HepG2 (cell line): ENCODE measurements at regions not wholly inside any gene's neighbourhood (a gene's known extent, or its start where the extent isn't known, plus 50 kb on each side); places are given as distances from the start of the nearest gene placed in this dataset.

Experiments
- ATAC-seq: fragments of 200-7000 bp; cut with Tn5 transposase; 3 replicates; pipeline ENCODE4 v1.9.1; 2020; ENCODE audit warnings: mild to moderate bottlenecking, moderate library complexity
- BruUV-seq: library from RNA; stranded (reverse); fragments of 400-500 nt; replicated peaks from 2 replicates; lab custom pipeline; 2021; lab: Mats Ljungman, UMichigan
- CTCF ChIA-PET: fragments of 300-600 bp; formaldehyde crosslinking; extraction: SDS; loops from one replicate; lab custom pipeline; 2021; ENCODE audit warnings: low total read pairs, inconsistent platforms, low intra/inter-chr PET ratio; lab: Yijun Ruan, JAX
- POLR2A ChIA-PET: fragments of 350-600 bp; sonication (Branson Sonifier 250); formaldehyde crosslinking; loops from one replicate; lab custom pipeline; 2020; ENCODE audit warnings: antibody characterized with exemption, inconsistent platforms; lab: Yijun Ruan, JAX
- DNase-seq: peaks from one replicate; pipeline ENCODE4 v3.0.0-alpha.2; 2015; ENCODE audit warnings: low spot score
- FAIRE-seq: peaks from 3 replicates; lab custom pipeline; 2011; peaks lifted over from hg19 to GRCh38; lab: Jason Lieb, UNC
- H2AFZ ChIP-seq: one replicate; pipeline ENCODE4 v1.6.1; 2011; ENCODE audit warnings: low read length, inconsistent platforms
- H3K27ac ChIP-seq: fragments of 300-600 bp; 3 replicates; pipeline ENCODE4 v1.8.0; 2011; ENCODE audit warnings: mixed run types, mild to moderate bottlenecking, mixed read lengths, low read length, inconsistent platforms; ENCODE audit not compliant: insufficient read depth; ENCODE audit errors: extremely low read length
- H3K27me3 ChIP-seq, 2 experiments: fragments of 200-600 bp in 1 of 2; 2 replicates in 1 of 2; 3 replicates in 1 of 2; pipeline versions ENCODE4 v1.6.0 to v1.8.0; 2011; ENCODE audit warnings: low read length in 2 of 2, mild to moderate bottlenecking in 2 of 2, moderate library complexity in 2 of 2, inconsistent platforms in 1 of 2; ENCODE audit not compliant: insufficient read depth in 2 of 2, control insufficient read depth in 1 of 2
- H3K36me3 ChIP-seq, 2 experiments: fragments of 200-600 bp in 1 of 2; replicated peaks in 1 of 2; 2 replicates in 1 of 2; 3 replicates in 1 of 2; pipeline versions ENCODE4 v1.5.1 to v1.8.0; 2011; ENCODE audit warnings: low read length in 2 of 2, inconsistent platforms in 1 of 2; ENCODE audit not compliant: insufficient read depth in 2 of 2, control insufficient read depth in 1 of 2
- H3K4me1 ChIP-seq: 2 replicates; pipeline ENCODE4 v1.5.1; 2012; ENCODE audit warnings: low read length, inconsistent platforms; ENCODE audit not compliant: insufficient read depth
- H3K4me2 ChIP-seq: 2 replicates; pipeline ENCODE4 v1.6.0; 2011; ENCODE audit warnings: low read depth, low read length, inconsistent platforms
- H3K4me3 ChIP-seq, 3 experiments: fragments of 200-600 bp in 1 of 3; sonication (generic), shearing (Covaris generic) in 1 of 3; replicated peaks in 1 of 3; 2 replicates each; pipeline ENCODE4 v1.5.1; 2011 to 2016; ENCODE audit warnings: low read length in 3 of 3, inconsistent platforms in 2 of 3, low read depth in 2 of 3, mild to moderate bottlenecking in 2 of 3, control low read depth in 1 of 3, mixed read lengths in 1 of 3; ENCODE audit not compliant: insufficient read depth in 1 of 3
- H3K79me2 ChIP-seq: one replicate; pipeline ENCODE4 v1.6.1; 2011; ENCODE audit warnings: low read length, inconsistent platforms; ENCODE audit not compliant: insufficient read depth
- H3K9ac ChIP-seq: 2 replicates; pipeline ENCODE4 v1.6.0; 2011; ENCODE audit warnings: mild to moderate bottlenecking, low read depth, low read length, inconsistent platforms; ENCODE audit not compliant: insufficient read depth
- H3K9me3 ChIP-seq: 2 replicates; pipeline ENCODE4 v1.5.1; 2012; ENCODE audit warnings: mild to moderate bottlenecking, low read length
- H4K20me1 ChIP-seq: 2 replicates; pipeline ENCODE4 v1.6.0; 2011; ENCODE audit warnings: inconsistent platforms, mild to moderate bottlenecking, low read length, moderate library complexity; ENCODE audit not compliant: insufficient read depth
- ATAD3A ChIP-seq: sonication (generic); formaldehyde crosslinking; IDR thresholded peaks from 2 replicates; pipeline ENCODE4 v1.4.0; 2020; ENCODE audit warnings: missing genetic modification reagents
- ATF7-NPFF ChIP-seq: sonication (generic); formaldehyde crosslinking; IDR thresholded peaks from 2 replicates; pipeline ENCODE4 v1.8.1; 2023; ENCODE audit warnings: mild to moderate bottlenecking, low read depth, missing genetic modification reagents, moderate library complexity
- ATM ChIP-seq: fragments of 450-650 bp; IDR thresholded peaks from 2 replicates; pipeline ENCODE4 v1.7.1; 2017; ENCODE audit warnings: mild to moderate bottlenecking, borderline replicate concordance
- FOXK1 ChIP-seq: sonication (generic); formaldehyde crosslinking; IDR thresholded peaks from 2 replicates; pipeline ENCODE4 v1.4.0; 2020; ENCODE audit warnings: low read depth, missing genetic modification reagents, borderline replicate concordance
- PHB2 ChIP-seq: fragments of 450-650 bp; IDR thresholded peaks from 2 replicates; pipeline ENCODE4 v1.6.1; 2018; ENCODE audit not compliant: partially characterized antibody
- RARG ChIP-seq: sonication (generic); formaldehyde crosslinking; IDR thresholded peaks from 2 replicates; pipeline ENCODE4 v1.4.0; 2020; ENCODE audit warnings: low read depth, mild to moderate bottlenecking, missing genetic modification reagents
- SAFB2 ChIP-seq: sonication (generic); formaldehyde crosslinking; IDR thresholded peaks from 2 replicates; pipeline ENCODE4 v1.5.1; 2020; ENCODE audit warnings: missing genetic modification reagents, low read depth, mild to moderate bottlenecking, borderline replicate concordance
- SMYD3 ChIP-seq: sonication (generic); formaldehyde crosslinking; IDR thresholded peaks from 2 replicates; pipeline ENCODE4 v1.8.1; 2023; ENCODE audit warnings: mild to moderate bottlenecking, missing genetic modification reagents
- TBX2 ChIP-seq: sonication (generic); formaldehyde crosslinking; IDR thresholded peaks from 2 replicates; pipeline ENCODE4 v1.5.0; 2020; ENCODE audit warnings: missing genetic modification reagents, mild to moderate bottlenecking, borderline replicate concordance
- TFDP1 ChIP-seq: IDR thresholded peaks from 2 replicates; pipeline ENCODE4 v1.6.1; 2016; ENCODE audit warnings: missing compliant biosample characterization, missing genetic modification reagents, borderline replicate concordance
- ZFP1 ChIP-seq: IDR thresholded peaks from 2 replicates; pipeline ENCODE4 v1.6.1; 2016
- ZNF337 ChIP-seq: sonication (generic); formaldehyde crosslinking; IDR thresholded peaks from 2 replicates; pipeline ENCODE4 v1.5.1; 2020; ENCODE audit warnings: missing genetic modification reagents, low read depth, mild to moderate bottlenecking, borderline replicate concordance
- ZNF704 ChIP-seq: sonication (generic); formaldehyde crosslinking; IDR thresholded peaks from 2 replicates; pipeline ENCODE4 v1.8.1; 2023; ENCODE audit warnings: mild to moderate bottlenecking, inconsistent platforms, moderate library complexity, missing genetic modification reagents, borderline replicate concordance
- ZNF720 ChIP-seq: sonication (generic); formaldehyde crosslinking; IDR thresholded peaks from 2 replicates; pipeline ENCODE4 v1.4.0; 2020; ENCODE audit warnings: missing genetic modification reagents
- ZSCAN21 ChIP-seq: sonication (generic); formaldehyde crosslinking; IDR thresholded peaks from 2 replicates; pipeline ENCODE4 v1.8.0; 2022; ENCODE audit warnings: mild to moderate bottlenecking, missing genetic modification reagents, moderate library complexity, borderline replicate concordance
- ZSCAN31 ChIP-seq: sonication (generic); formaldehyde crosslinking; IDR thresholded peaks from 2 replicates; pipeline ENCODE4 v1.5.0; 2020; ENCODE audit warnings: low read depth, mild to moderate bottlenecking, missing genetic modification reagents
- WGBS: methylation state at CpG from one replicate; pipeline ENCODE4 v1.1.6; 2017; ENCODE audit warnings: low lambda C conversion rate; 5-methylcytosine and 5-hydroxymethylcytosine counted together
- in situ Hi-C: cut with HindIII; loops from 2 replicates; pipeline ENCODE4 v1.10.0; 2017; ENCODE audit warnings: low pct_unique_long_range_greater_than_20kb; ENCODE audit not compliant: extremely low pct_ligation_motif_present
- intact Hi-C: fragments of 100-400 bp; cut with micrococcal nuclease; formaldehyde crosslinking; loops from one replicate; pipeline ENCODE4 v1.10.0; 2022; ENCODE audit not compliant: unreplicated experiment
- TF ChIP-seq, protein P1 (sequence below): sonication (generic); formaldehyde crosslinking; IDR thresholded peaks from 2 replicates; pipeline ENCODE4 v1.8.1; 2023; ENCODE audit warnings: mild to moderate bottlenecking, missing genetic modification reagents, borderline replicate concordance

GRCh38 chr20:60070791-60071190 lies 112.6 kb downstream of the CDH26 start:
- H3K36me3 ChIP-seq = no peaks in the 10 kb centered on the region
- H3K9ac ChIP-seq = no peak overlapping the region
- intact Hi-C loops (no loop called here), in situ Hi-C loops (loop anchor here (25.0 kb wide), 1 partner anchor 1817 kb away; no protein-coding TSS in a partner anchor)
- CTCF ChIA-PET = no interaction called here
- H3K79me2 ChIP-seq = no peaks in the 10 kb centered on the region
- peaks cover 11% of the 10 kb centered on the region for H3K9me3 ChIP-seq
- WGBS = 0% methylated on average over 4 of the region's 4 CpGs
- no peaks in the 10 kb centered on the region for H3K4me1 ChIP-seq
- no peak overlapping the region for H3K27ac ChIP-seq
- ATAC-seq = no peak
- no peak overlapping the region for H2AFZ ChIP-seq
- no TSS peak for BruUV-seq
- DNase-seq = no peak
- TF ChIP-seq, protein P1, sequence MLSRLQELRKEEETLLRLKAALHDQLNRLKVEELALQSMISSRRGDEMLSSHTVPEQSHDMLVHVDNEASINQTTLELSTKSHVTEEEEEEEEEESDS (CRISPR knock-in tag) = no peak
- TF ChIP-seq ZSCAN21 (CRISPR knock-in tag) (no peak), ZNF704 (no peak), ZNF720 (CRISPR knock-in tag) (no peak), FOXK1 (CRISPR knock-in tag) (no peak), ZNF337 (CRISPR knock-in tag) (no peak), TFDP1 (CRISPR knock-in tag) (no peak), ZSCAN31 (CRISPR knock-in tag) (no peak), SAFB2 (CRISPR knock-in tag) (no peak), TBX2 (no peak), ZFP1 (CRISPR knock-in tag) (no peak), ATM (no peak), ATAD3A (CRISPR knock-in tag) (no peak), PHB2 (no peak), SMYD3 (CRISPR knock-in tag) (no peak), ATF7-NPFF (CRISPR knock-in tag) (no peak), RARG (no peak)
- POLR2A ChIA-PET = no interaction called here
- H3K4me3 ChIP-seq = no peak overlapping the region
- H4K20me1 ChIP-seq = no peaks in the 10 kb centered on the region
- H3K4me2 ChIP-seq = no peak overlapping the region
- FAIRE-seq = no peak
- H3K27me3 ChIP-seq = peaks cover 2 to 23% of the 10 kb centered on the region in 2 experiments; a peak in 3 of 5 replicates
